ENCODE measurements at regions not wholly inside any gene's neighbourhood (a gene's known extent, or its start where the extent isn't known, plus 50 kb on each side); places are given as distances from the start of the nearest gene placed in this dataset.

DNA sequence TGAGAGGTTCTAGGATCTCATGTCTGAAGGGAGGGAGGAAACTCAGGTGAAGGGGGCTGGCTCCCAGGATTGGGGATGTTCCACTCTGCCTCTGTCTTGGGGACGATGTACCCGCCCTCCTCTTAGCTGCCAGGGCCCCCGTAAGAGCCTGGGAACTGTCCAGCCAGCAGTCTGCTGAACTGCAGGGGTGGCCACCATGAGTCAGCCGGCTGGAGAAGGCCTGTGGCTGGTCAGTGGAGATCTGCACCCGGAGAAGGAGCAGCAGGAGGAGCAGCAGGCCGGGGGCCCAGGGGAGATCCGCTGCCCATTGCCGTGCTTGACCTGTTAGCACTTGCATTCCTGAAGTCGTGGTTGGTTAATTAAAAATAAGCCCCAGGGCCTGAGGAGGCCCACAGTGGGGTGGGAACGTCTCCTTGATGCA is 180.3 kb downstream of the TFCP2L1 start:
- TF ChIP-seq, protein P1, sequence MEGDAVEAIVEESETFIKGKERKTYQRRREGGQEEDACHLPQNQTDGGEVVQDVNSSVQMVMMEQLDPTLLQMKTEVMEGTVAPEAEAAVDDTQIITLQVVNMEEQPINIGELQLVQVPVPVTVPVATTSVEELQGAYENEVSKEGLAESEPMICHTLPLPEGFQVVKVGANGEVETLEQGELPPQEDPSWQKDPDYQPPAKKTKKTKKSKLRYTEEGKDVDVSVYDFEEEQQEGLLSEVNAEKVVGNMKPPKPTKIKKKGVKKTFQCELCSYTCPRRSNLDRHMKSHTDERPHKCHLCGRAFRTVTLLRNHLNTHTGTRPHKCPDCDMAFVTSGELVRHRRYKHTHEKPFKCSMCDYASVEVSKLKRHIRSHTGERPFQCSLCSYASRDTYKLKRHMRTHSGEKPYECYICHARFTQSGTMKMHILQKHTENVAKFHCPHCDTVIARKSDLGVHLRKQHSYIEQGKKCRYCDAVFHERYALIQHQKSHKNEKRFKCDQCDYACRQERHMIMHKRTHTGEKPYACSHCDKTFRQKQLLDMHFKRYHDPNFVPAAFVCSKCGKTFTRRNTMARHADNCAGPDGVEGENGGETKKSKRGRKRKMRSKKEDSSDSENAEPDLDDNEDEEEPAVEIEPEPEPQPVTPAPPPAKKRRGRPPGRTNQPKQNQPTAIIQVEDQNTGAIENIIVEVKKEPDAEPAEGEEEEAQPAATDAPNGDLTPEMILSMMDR (conservative IDR thresholded peaks at IDR 0.05 in 1 of 2, IDR thresholded peaks at IDR 0.05 in 1 of 2; ENCODE audit: extremely low read depth in 1 of 2, insufficient read depth in 1 of 2, low read depth in 1 of 2, low read length in 2 of 2): no peak
- no peak for TF ChIP-seq EZH2 (IDR thresholded peaks at IDR 0.05; ENCODE audit: borderline replicate concordance, low read length)

Measured in mammary epithelial cell (primary cell).